NT2/D1 (cell line): ENCODE measurements at regions not wholly inside any gene's neighbourhood (a gene's known extent, or its start where the extent isn't known, plus 50 kb on each side); places are given as distances from the start of the nearest gene placed in this dataset.
"Not testable (repeated sequence)": the region's sequence is repeated elsewhere in the genome, so short reads cannot be mapped to it uniquely, and the experiment has no call there.

Experiments used
- DNase-seq: peaks from one replicate; pipeline ENCODE4 v3.0.0-alpha.2; 2011; ENCODE audit warnings: low read depth, low spot score
- H3K27me3 ChIP-seq: 2 replicates; pipeline ENCODE4 v1.6.0; 2011; ENCODE audit warnings: mild to moderate bottlenecking; ENCODE audit not compliant: insufficient read length, insufficient read depth
- H3K36me3 ChIP-seq: 2 replicates; pipeline ENCODE4 v1.6.1; 2011; ENCODE audit warnings: mild to moderate bottlenecking, low read length, mixed read lengths; ENCODE audit not compliant: insufficient read depth, insufficient read length
- H3K4me1 ChIP-seq: 2 replicates; pipeline ENCODE4 v1.5.1; 2011; ENCODE audit not compliant: insufficient read depth, insufficient read length
- H3K4me3 ChIP-seq: 2 replicates; pipeline ENCODE4 v1.5.1; 2011; ENCODE audit warnings: low read depth; ENCODE audit not compliant: insufficient read length
- H3K9ac ChIP-seq: 2 replicates; pipeline ENCODE4 v1.6.0; 2011; ENCODE audit warnings: low read depth; ENCODE audit not compliant: insufficient read length
- H3K9me3 ChIP-seq: 2 replicates; pipeline ENCODE4 v1.5.1; 2011; ENCODE audit warnings: mild to moderate bottlenecking, low read length; ENCODE audit not compliant: insufficient read depth
- SUZ12 ChIP-seq: IDR thresholded peaks from 2 replicates; pipeline ENCODE4 v1.6.1; 2011; ENCODE audit not compliant: insufficient read length, insufficient read depth; ENCODE audit errors: extremely low read depth
- YY1 ChIP-seq: IDR thresholded peaks from 2 replicates; pipeline ENCODE4 v1.6.1; 2011; ENCODE audit not compliant: insufficient read length, insufficient read depth
- ZNF274 ChIP-seq: IDR thresholded peaks from 2 replicates; pipeline ENCODE4 v1.6.1; 2011; ENCODE audit warnings: mild to moderate bottlenecking, low read depth, low read length

GRCh38 chr12:116327992-116328391 lies 50.5 kb upstream of the MED13L start:
- not testable (repeated sequence) for H3K36me3 ChIP-seq, DNase-seq, H3K4me3 ChIP-seq, H3K9ac ChIP-seq, H3K9me3 ChIP-seq, H3K4me1 ChIP-seq, H3K27me3 ChIP-seq

- Histone ChIP-seq H3K27me3 (no peaks in the 10 kb centered on the region), H3K36me3 (no peaks in the 10 kb centered on the region), H3K9me3 (no peaks in the 10 kb centered on the region), H3K4me3 (no peak overlapping the region), H3K9ac (no peak overlapping the region), H3K4me1 (no peaks in the 10 kb centered on the region)
- no peak for DNase-seq
- no peak for TF ChIP-seq YY1
Observed at GRCh38 chr12:116331876-116332275, 54.4 kb upstream of the MED13L start.

- no peak for DNase-seq
- H3K9me3 ChIP-seq, result no peaks in the 10 kb centered on the region
- H3K36me3 ChIP-seq, result no peaks in the 10 kb centered on the region
- no peaks in the 10 kb centered on the region for H3K4me1 ChIP-seq
- H3K9ac ChIP-seq, result no peak overlapping the region
- no peak overlapping the region for H3K4me3 ChIP-seq
- TF ChIP-seq SUZ12 (no peak), YY1 (no peak)
- no peaks in the 10 kb centered on the region for H3K27me3 ChIP-seq
Observed at GRCh38 chr12:116332705-116333380, 55.4 kb upstream of the MED13L start.

- Histone ChIP-seq H3K4me1 (peaks cover 2% of the 10 kb centered on the region), H3K36me3 (no peaks in the 10 kb centered on the region), H3K9me3 (no peaks in the 10 kb centered on the region), H3K4me3 (no peak overlapping the region), H3K9ac (no peak overlapping the region), H3K27me3 (no peaks in the 10 kb centered on the region)
- TF ChIP-seq SUZ12, result no peak
- no peak for TF ChIP-seq YY1
- TF ChIP-seq ZNF274, result no peak
- DNase-seq, result no peak
Observed at GRCh38 chr12:116333402-116333801, 55.9 kb upstream of the MED13L start.

GRCh38 chr12:116336542-116337065 lies 59.1 kb upstream of the MED13L start:
- TF ChIP-seq SUZ12 (no peak), YY1 (no peak), ZNF274 (no peak)
- H3K4me1 ChIP-seq, result peaks cover 2% of the 10 kb centered on the region
- H3K9ac ChIP-seq, result no peak overlapping the region
- DNase-seq, result no peak
- H3K9me3 ChIP-seq, result no peaks in the 10 kb centered on the region
- no peaks in the 10 kb centered on the region for H3K27me3 ChIP-seq
- no peaks in the 10 kb centered on the region for H3K36me3 ChIP-seq
- H3K4me3 ChIP-seq, result no peak overlapping the region

GRCh38 chr12:116337312-116337711 lies 59.8 kb upstream of the MED13L start:
- Histone ChIP-seq H3K4me1 (peaks cover 2% of the 10 kb centered on the region), H3K4me3 (no peak overlapping the region), H3K36me3 (no peaks in the 10 kb centered on the region), H3K9me3 (peaks cover 1% of the 10 kb centered on the region; the same call in 1 of the 2 replicates), H3K27me3 (no peaks in the 10 kb centered on the region), H3K9ac (no peak overlapping the region)
- no peak for DNase-seq
- TF ChIP-seq YY1 (no peak), SUZ12 (no peak), ZNF274 (no peak)

GRCh38 chr12:116338064-116338846 lies 60.8 kb upstream of the MED13L start:
- Histone ChIP-seq H3K9ac (no peak overlapping the region), H3K4me1 (peaks cover 2% of the 10 kb centered on the region), H3K4me3 (no peak overlapping the region), H3K27me3 (no peaks in the 10 kb centered on the region), H3K36me3 (no peaks in the 10 kb centered on the region), H3K9me3 (peaks cover 11% of the 10 kb centered on the region; the same call in 1 of the 2 replicates)
- DNase-seq, result no peak
- TF ChIP-seq ZNF274 (no peak), SUZ12 (no peak), YY1 (no peak)
